Hindlimb muscle (tissue), 1 donor: ENCODE measurements at regions not wholly inside any gene's neighbourhood (a gene's known extent, or its start where the extent isn't known, plus 50 kb on each side); places are given as distances from the start of the nearest gene placed in this dataset.
"Not testable (repeated sequence)": the region's sequence is repeated elsewhere in the genome, so short reads cannot be mapped to it uniquely, and the experiment has no call there.

Experiments used
- DNase-seq: peaks from one replicate; pipeline ENCODE4 v3.0.0-alpha.2; 2013

- no peak for DNase-seq
Observed at GRCh38 chr11:96925862-96926261, 536.0 kb downstream of the JRKL start.

- no peak for DNase-seq
Observed at GRCh38 chr11:96940227-96940626, 550.4 kb downstream of the JRKL start.

GRCh38 chr11:96942855-96943254, 553.0 kb downstream of the JRKL start:
- DNase-seq = no peak

GRCh38 chr11:96943970-96944369, 554.2 kb downstream of the JRKL start:
- no peak for DNase-seq

- no peak for DNase-seq
Observed at GRCh38 chr11:96948066-96948465, 558.3 kb downstream of the JRKL start.

GRCh38 chr11:96949464-96949863, 559.7 kb downstream of the JRKL start:
- no peak for DNase-seq

- no peak for DNase-seq
Observed at GRCh38 chr11:96954587-96955242, 564.9 kb downstream of the JRKL start.

- DNase-seq = no peak
Observed at GRCh38 chr11:96960476-96960875, 570.7 kb downstream of the JRKL start.

GRCh38 chr11:96960926-96961325, 571.1 kb downstream of the JRKL start:
- no peak for DNase-seq

GRCh38 chr11:96961931-96962330, 572.1 kb downstream of the JRKL start:
- no peak for DNase-seq

GRCh38 chr11:96963375-96963774, 573.6 kb downstream of the JRKL start:
- DNase-seq = no peak

- no peak for DNase-seq
Observed at GRCh38 chr11:96964661-96965060, 574.8 kb downstream of the JRKL start.

- no peak for DNase-seq
Observed at GRCh38 chr11:96967616-96968015, 577.8 kb downstream of the JRKL start.

GRCh38 chr11:96969251-96969650, 579.4 kb downstream of the JRKL start:
- no peak for DNase-seq

GRCh38 chr11:96978751-96979150, 588.9 kb downstream of the JRKL start:
- DNase-seq = no peak

GRCh38 chr11:96986516-96986915, 596.7 kb downstream of the JRKL start:
- no peak for DNase-seq

- no peak for DNase-seq
Observed at GRCh38 chr11:96990914-96991313, 601.1 kb downstream of the JRKL start.

- no peak for DNase-seq
Observed at GRCh38 chr11:97000481-97000880, 610.7 kb downstream of the JRKL start.

- no peak for DNase-seq
Observed at GRCh38 chr11:97007283-97007682, 617.5 kb downstream of the JRKL start.

- DNase-seq = no peak
Observed at GRCh38 chr11:97009613-97010012, 619.8 kb downstream of the JRKL start.

GRCh38 chr11:97010997-97011396, 621.2 kb downstream of the JRKL start:
- DNase-seq = not testable (repeated sequence)

GRCh38 chr11:97015327-97015726, 625.5 kb downstream of the JRKL start:
- DNase-seq = no peak

- DNase-seq = no peak
Observed at GRCh38 chr11:97019305-97019704, 629.5 kb downstream of the JRKL start.

- DNase-seq = no peak
Observed at GRCh38 chr11:97019754-97020153, 629.9 kb downstream of the JRKL start.

- DNase-seq = no peak
Observed at GRCh38 chr11:97022955-97023354, 633.1 kb downstream of the JRKL start.
